ENCODE measurements at regions not wholly inside any gene's neighbourhood (a gene's known extent, or its start where the extent isn't known, plus 50 kb on each side); places are given as distances from the start of the nearest gene placed in this dataset.

- no peaks in the 10 kb centered on the region for H3K9me3 Mint-ChIP-seq (ENCODE audit: low read depth, unreplicated experiment)
- H3K27ac Mint-ChIP-seq (ENCODE audit: unreplicated experiment): no peak overlapping the region
- intact Hi-C loops (cut with micrococcal nuclease; ENCODE audit: unreplicated experiment): no loop called here
- no TSS peak for BruUV-seq (replicated peaks)
- no peak for TF ChIP-seq CTCF (IDR thresholded peaks at IDR 0.05; ENCODE audit: unreplicated experiment)
- DNase-seq: no peak
- no peaks in the 10 kb centered on the region for H3K27me3 Mint-ChIP-seq (ENCODE audit: unreplicated experiment)
- peaks cover 8% of the 10 kb centered on the region for H3K4me1 Mint-ChIP-seq (ENCODE audit: low read depth, unreplicated experiment)
- H3K36me3 Mint-ChIP-seq (ENCODE audit: insufficient read depth, unreplicated experiment): no peaks in the 10 kb centered on the region
- CTCF ChIA-PET: no interaction called here
- no peak overlapping the region for H3K4me3 Mint-ChIP-seq (ENCODE audit: low read depth, unreplicated experiment)
These were observed 59.3 kb upstream of the BLID start for GRCh38 chr11:122175306-122175705.

GRCh38 chr11:122173587-122173986 lies 57.6 kb upstream of the BLID start:
- DNase-seq: no peak
- H3K27ac Mint-ChIP-seq (ENCODE audit: unreplicated experiment): no peak overlapping the region
- no TSS peak for BruUV-seq (replicated peaks)
- no peak for TF ChIP-seq CTCF (IDR thresholded peaks at IDR 0.05; ENCODE audit: unreplicated experiment)
- H3K27me3 Mint-ChIP-seq (ENCODE audit: unreplicated experiment): no peaks in the 10 kb centered on the region
- intact Hi-C loops (cut with micrococcal nuclease; ENCODE audit: unreplicated experiment): no loop called here
- H3K36me3 Mint-ChIP-seq (ENCODE audit: insufficient read depth, unreplicated experiment): no peaks in the 10 kb centered on the region
- H3K4me1 Mint-ChIP-seq (ENCODE audit: low read depth, unreplicated experiment): no peaks in the 10 kb centered on the region
- H3K9me3 Mint-ChIP-seq (ENCODE audit: low read depth, unreplicated experiment): no peaks in the 10 kb centered on the region
- CTCF ChIA-PET: no interaction called here
- no peak overlapping the region for H3K4me3 Mint-ChIP-seq (ENCODE audit: low read depth, unreplicated experiment)

GRCh38 chr11:122173074-122173450 lies 57.0 kb upstream of the BLID start:
- CTCF ChIA-PET: no interaction called here
- Mint-ChIP-seq H3K27me3 (ENCODE audit: unreplicated experiment) (no peaks in the 10 kb centered on the region), H3K4me1 (ENCODE audit: low read depth, unreplicated experiment) (no peaks in the 10 kb centered on the region), H3K36me3 (ENCODE audit: insufficient read depth, unreplicated experiment) (no peaks in the 10 kb centered on the region), H3K4me3 (ENCODE audit: low read depth, unreplicated experiment) (no peak overlapping the region), H3K27ac (ENCODE audit: unreplicated experiment) (no peak overlapping the region), H3K9me3 (ENCODE audit: low read depth, unreplicated experiment) (no peaks in the 10 kb centered on the region)
- no TSS peak for BruUV-seq (replicated peaks)
- no peak for DNase-seq
- intact Hi-C loops (cut with micrococcal nuclease; ENCODE audit: unreplicated experiment): no loop called here
- TF ChIP-seq CTCF (IDR thresholded peaks at IDR 0.05; ENCODE audit: unreplicated experiment): no peak

GRCh38 chr11:122172352-122173073 lies 56.5 kb upstream of the BLID start:
- Mint-ChIP-seq H3K27ac (ENCODE audit: unreplicated experiment) (no peak overlapping the region), H3K9me3 (ENCODE audit: low read depth, unreplicated experiment) (no peaks in the 10 kb centered on the region), H3K4me3 (ENCODE audit: low read depth, unreplicated experiment) (no peak overlapping the region), H3K36me3 (ENCODE audit: insufficient read depth, unreplicated experiment) (no peaks in the 10 kb centered on the region), H3K4me1 (ENCODE audit: low read depth, unreplicated experiment) (no peaks in the 10 kb centered on the region), H3K27me3 (ENCODE audit: unreplicated experiment) (no peaks in the 10 kb centered on the region)
- DNase-seq: no peak
- CTCF ChIA-PET: no interaction called here
- TF ChIP-seq CTCF (IDR thresholded peaks at IDR 0.05; ENCODE audit: unreplicated experiment): no peak
- no TSS peak for BruUV-seq (replicated peaks)
- intact Hi-C loops (cut with micrococcal nuclease; ENCODE audit: unreplicated experiment): no loop called here

All from Calu3 (cell line).